IPS-11a (cell line): ENCODE measurements at regions not wholly inside any gene's neighbourhood (a gene's known extent, or its start where the extent isn't known, plus 50 kb on each side); places are given as distances from the start of the nearest gene placed in this dataset.

Source experiments
- H3K4me3 ChIP-seq: one replicate; pipeline ENCODE4 v1.5.1; 2013; ENCODE audit warnings: low read depth, low read length, control low read depth

GRCh38 chr16:7103056-7103455 lies 229.6 kb upstream of the RBFOX1 start:
- H3K4me3 ChIP-seq: no peak overlapping the region

DNA sequence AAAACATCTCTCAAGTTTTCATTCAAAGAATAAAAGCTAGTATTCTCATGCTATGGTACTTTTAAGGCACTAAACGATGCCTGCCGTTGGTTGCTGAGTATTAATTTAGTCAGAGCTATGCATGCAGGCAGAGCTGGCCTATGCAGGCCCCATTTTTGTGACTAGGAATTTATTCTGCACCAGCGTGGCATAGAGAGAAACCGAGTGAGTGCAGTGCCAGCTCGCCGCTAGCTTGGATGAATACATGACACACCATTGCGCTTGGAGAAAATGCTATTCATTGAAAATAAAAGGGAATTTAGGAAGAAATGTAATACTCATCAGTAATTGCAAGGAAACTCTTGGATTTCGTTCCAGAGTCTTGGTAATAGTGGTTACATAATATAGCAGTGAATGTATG lies 231.6 kb upstream of the RBFOX1 start:
- H3K4me3 ChIP-seq: no peak overlapping the region

- no peak overlapping the region for H3K4me3 ChIP-seq
Observed at GRCh38 chr16:7097518-7097917, 235.1 kb upstream of the RBFOX1 start.

DNA sequence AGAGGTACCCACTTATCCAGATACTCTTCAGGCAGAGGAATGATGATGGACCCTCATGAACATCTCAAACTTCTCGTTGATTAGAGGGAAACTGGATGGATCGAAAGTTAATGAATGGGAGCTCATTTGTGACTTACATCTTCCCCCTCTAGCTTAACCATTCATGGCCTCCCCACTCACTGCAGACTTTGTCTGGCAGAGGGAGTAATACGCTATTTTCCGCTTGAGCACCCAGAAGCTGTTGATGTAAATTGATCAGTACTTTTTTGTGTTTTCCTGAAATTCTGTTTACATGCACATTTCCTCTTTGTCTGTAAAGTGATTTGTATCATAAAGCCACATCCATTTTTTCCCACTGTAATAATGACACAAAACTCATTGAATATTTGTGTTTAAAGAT lies 239.1 kb upstream of the RBFOX1 start:
- H3K4me3 ChIP-seq: no peak overlapping the region

DNA sequence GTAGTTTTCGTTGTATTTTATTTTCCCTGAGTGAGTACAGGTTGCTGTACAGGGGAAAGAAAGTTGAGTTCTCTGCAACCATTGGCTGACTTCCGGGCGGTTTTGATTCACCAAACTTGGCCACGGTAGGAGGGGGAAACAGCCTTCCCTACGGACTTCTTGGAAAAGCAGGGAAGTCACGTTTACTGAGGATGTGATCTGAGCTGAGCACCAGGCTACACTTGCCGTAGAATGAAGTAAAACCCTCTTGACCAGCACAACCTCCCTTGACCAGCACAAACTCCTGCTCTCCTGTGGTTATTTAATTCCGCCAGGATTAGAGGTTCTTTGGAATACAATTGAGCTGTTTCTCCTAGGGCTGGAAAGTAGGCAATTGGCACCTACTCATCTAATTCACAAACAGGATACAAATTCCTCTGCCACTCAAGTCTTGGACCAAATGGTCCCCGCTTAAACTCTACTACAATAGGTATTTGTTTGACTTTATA lies 242.0 kb upstream of the RBFOX1 start:
- H3K4me3 ChIP-seq: no peak overlapping the region

GRCh38 chr16:7089751-7090150 lies 242.9 kb upstream of the RBFOX1 start:
- H3K4me3 ChIP-seq: no peak overlapping the region

- no peak overlapping the region for H3K4me3 ChIP-seq
Observed at GRCh38 chr16:7088711-7089110, 243.9 kb upstream of the RBFOX1 start.

DNA sequence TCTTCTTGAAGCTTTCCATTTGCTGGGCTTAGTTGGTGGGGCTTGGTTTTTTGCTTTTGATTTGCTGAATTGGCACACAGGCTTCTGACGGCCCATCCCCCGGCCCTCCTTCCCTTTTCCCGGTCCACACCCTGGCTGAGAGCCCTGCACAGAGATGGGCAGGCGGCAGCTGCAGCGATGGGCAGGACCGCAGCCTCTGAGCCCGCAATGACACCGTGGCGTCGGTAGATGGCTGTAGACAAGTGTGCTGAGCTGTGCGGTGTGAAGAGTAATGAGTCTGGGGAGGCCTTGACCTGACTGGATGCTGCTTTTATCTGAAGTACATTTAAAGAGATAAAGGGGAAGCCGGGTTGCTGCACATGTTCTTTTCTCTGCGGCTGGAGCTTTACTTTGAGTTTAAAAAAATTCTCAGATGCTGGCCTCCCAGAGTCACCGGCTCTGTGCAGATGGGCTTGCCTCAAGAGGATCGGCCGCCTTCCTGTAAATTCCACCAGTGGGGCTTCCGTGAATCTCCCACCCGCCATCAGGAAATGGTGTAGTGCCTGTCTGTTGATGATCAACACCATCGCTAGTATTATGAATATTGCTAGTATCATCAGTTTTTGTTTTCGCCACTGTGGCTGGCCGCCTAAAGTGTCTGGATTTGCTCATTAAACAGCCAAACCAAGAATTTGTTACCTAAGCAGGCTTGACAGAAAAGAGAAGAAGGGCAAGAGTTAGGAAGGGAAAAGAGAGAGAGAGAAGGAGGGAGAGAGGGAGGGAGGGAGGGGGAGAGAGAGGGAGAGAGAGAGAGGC lies 245.6 kb upstream of the RBFOX1 start:
- H3K4me3 ChIP-seq: no peak overlapping the region

DNA sequence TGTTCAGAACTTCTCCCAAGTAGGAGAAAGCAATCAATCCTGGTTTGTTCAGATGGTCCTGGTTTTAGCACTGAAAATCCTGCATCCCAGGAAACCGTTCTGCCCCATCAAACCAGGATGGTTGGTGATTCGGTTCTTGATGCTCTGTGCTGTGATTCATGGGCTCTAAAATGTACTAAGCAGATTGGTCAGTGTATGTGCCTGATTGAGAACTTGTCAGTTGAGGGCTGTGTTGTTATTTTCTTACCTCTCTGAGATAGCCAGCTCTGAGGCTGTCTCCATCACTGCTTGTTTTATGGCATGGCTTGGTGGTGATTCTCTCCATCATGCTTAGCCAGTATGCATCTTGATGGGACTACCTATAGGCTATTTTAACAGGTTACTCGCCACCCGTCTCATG lies 246.9 kb upstream of the RBFOX1 start:
- no peak overlapping the region for H3K4me3 ChIP-seq

DNA sequence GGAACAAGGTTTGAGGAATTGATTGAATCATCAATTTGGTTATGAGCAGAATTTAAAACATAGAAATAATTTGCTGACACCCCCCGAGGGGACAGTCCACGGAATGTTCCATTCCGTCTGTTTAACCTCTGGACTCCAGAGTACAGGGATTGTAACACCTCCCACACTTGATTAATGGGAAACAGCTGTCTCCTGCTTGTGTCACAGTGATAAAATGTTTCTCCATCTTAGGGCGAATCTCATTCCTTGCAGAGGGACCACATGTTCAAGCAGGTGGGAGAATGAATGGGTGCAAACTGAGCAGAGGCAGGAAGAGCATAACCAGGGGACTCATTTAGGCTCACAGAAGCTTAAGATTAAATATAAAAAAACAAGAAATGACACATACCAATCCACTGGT lies 249.5 kb upstream of the RBFOX1 start:
- no peak overlapping the region for H3K4me3 ChIP-seq

- no peak overlapping the region for H3K4me3 ChIP-seq
Observed at GRCh38 chr16:7077636-7078035, 255.0 kb upstream of the RBFOX1 start.

DNA sequence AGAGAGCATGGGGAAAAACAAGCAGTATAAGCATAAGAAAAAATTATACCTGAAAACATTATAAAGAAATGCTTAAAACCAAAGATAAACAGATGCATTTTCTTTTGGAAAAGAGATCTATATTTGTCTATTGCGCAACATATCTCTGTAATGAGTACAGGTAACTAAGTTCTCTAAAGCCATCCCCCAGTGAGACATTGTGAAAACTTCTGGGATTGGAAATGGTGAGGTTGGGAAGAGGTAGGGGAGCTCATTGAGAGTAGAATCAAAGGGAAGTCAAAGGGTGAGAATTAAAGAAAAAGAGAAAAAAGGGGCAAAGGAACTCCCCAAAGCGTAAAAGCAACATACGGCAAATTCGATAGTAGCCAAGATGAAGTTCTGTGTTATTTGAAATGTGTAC lies 257.9 kb upstream of the RBFOX1 start:
- no peak overlapping the region for H3K4me3 ChIP-seq

- H3K4me3 ChIP-seq: no peak overlapping the region
Observed at GRCh38 chr16:7057458-7057857, 275.2 kb upstream of the RBFOX1 start.

- H3K4me3 ChIP-seq: no peak overlapping the region
Observed at GRCh38 chr16:7055443-7055842, 277.2 kb upstream of the RBFOX1 start.

GRCh38 chr16:7051591-7052349 lies 280.9 kb upstream of the RBFOX1 start:
- no peak overlapping the region for H3K4me3 ChIP-seq

DNA sequence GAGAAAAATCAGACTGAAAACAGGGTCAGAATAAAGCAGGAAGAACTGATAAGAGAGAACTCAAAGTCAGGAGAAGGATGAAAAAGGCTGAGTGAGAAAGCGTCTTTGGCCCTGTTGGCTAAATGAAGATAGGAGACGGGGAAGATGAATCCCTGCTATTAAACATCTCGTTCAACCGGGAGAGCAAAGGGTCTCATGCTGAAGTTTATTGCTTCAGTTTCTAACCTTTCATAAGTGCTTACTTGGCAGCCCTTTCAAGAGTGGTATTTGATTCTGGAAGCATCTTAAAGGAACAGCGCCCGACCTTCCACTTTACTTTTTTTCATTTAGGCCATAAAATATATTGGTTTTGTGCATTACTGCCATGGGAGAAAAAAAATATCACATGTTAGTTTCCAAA lies 288.3 kb upstream of the RBFOX1 start:
- H3K4me3 ChIP-seq: no peak overlapping the region

DNA sequence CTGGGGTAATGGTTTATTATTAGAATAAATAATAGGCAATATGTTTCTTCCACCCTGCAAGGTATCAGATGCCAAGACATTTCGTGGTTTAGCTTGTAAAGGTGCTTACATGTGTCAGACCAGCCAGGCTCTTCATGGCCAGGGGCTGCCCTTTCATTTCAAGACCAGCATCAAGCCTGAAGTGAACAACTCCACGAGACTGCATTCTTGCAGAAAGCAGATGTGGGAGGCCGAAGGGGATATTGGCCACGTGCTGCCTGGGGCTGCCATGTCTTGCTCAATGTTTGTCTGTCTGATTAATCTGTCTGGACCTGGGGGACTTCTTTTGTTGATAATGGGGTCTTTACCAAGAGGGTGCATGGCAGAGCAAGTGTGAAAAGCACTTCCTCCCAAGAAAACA lies 294.2 kb upstream of the RBFOX1 start:
- no peak overlapping the region for H3K4me3 ChIP-seq

- H3K4me3 ChIP-seq: no peak overlapping the region
Observed at GRCh38 chr16:7037495-7037894, 295.1 kb upstream of the RBFOX1 start.

DNA sequence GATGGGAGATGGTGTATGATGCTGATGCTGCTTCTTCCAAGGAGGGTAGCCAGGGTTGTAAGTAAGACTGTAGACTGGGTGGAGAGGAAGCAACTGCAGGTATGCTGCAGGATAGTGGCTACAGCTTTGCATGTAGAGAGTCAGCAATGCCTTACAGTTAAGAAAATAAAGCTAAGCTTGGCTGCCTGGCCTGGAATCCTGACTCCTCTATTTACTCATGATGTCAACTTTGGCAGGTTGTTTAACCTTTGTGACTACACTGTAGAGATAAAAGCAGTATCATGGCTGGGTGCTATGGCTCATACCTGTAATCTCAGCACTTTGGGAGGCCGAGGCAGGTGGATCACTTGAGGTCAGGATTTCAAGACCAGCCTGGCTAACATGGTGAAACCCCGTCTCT lies 301.6 kb upstream of the RBFOX1 start:
- H3K4me3 ChIP-seq: no peak overlapping the region

- H3K4me3 ChIP-seq: no peak overlapping the region
Observed at GRCh38 chr16:7027401-7027800, 305.2 kb upstream of the RBFOX1 start.

GRCh38 chr16:7026639-7027038 lies 306.0 kb upstream of the RBFOX1 start:
- H3K4me3 ChIP-seq: no peak overlapping the region

GRCh38 chr16:7025616-7026190 lies 306.9 kb upstream of the RBFOX1 start:
- no peak overlapping the region for H3K4me3 ChIP-seq
